Fibroblast of pulmonary artery (primary cell): ENCODE measurements at regions not wholly inside any gene's neighbourhood (a gene's known extent, or its start where the extent isn't known, plus 50 kb on each side); places are given as distances from the start of the nearest gene placed in this dataset.

Experiments used
- DNase-seq: peaks from one replicate; pipeline ENCODE4 v3.0.0-alpha.2; 2010; ENCODE audit warnings: low read depth
- H3K4me3 ChIP-seq: replicated peaks from 2 replicates; pipeline ENCODE4 v1.5.1; 2011; ENCODE audit warnings: low read depth, mild to moderate bottlenecking, control low read depth, low read length, moderate library complexity
- TF ChIP-seq, protein P1 (sequence below): IDR thresholded peaks from 2 replicates; pipeline ENCODE4 v1.5.1; 2011; ENCODE audit warnings: mild to moderate bottlenecking, control low read depth, low read length, inconsistent platforms; ENCODE audit errors: missing control alignments

- DNase-seq: no peak
- TF ChIP-seq, protein P1, sequence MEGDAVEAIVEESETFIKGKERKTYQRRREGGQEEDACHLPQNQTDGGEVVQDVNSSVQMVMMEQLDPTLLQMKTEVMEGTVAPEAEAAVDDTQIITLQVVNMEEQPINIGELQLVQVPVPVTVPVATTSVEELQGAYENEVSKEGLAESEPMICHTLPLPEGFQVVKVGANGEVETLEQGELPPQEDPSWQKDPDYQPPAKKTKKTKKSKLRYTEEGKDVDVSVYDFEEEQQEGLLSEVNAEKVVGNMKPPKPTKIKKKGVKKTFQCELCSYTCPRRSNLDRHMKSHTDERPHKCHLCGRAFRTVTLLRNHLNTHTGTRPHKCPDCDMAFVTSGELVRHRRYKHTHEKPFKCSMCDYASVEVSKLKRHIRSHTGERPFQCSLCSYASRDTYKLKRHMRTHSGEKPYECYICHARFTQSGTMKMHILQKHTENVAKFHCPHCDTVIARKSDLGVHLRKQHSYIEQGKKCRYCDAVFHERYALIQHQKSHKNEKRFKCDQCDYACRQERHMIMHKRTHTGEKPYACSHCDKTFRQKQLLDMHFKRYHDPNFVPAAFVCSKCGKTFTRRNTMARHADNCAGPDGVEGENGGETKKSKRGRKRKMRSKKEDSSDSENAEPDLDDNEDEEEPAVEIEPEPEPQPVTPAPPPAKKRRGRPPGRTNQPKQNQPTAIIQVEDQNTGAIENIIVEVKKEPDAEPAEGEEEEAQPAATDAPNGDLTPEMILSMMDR: no peak
- no peak overlapping the region for H3K4me3 ChIP-seq
These were observed 174.8 kb upstream of the FOXF1 start for GRCh38 chr16:86335266-86336172.

DNA sequence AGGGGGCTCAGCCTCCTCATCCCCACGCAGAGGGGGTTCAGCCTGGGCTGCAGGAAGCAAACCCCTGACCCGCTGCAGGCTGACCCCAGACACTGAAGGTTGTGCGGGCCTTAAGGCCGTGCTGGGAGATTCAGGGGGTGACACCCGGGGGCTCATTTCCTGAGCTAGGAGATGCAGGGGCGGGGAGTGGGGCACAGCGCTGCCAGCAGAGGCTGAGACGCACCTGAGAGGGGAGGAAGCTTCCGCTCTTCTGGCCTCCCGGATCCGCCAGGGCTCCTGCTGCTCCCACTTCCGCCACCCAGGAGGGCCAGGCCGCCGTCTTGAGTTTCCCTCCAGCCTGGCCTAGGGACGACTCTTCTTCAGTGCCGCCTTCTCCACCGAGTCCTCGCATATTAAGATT lies 173.2 kb upstream of the FOXF1 start:
- no peak overlapping the region for H3K4me3 ChIP-seq
- DNase-seq: no peak
- TF ChIP-seq, protein P1: no peak

DNA sequence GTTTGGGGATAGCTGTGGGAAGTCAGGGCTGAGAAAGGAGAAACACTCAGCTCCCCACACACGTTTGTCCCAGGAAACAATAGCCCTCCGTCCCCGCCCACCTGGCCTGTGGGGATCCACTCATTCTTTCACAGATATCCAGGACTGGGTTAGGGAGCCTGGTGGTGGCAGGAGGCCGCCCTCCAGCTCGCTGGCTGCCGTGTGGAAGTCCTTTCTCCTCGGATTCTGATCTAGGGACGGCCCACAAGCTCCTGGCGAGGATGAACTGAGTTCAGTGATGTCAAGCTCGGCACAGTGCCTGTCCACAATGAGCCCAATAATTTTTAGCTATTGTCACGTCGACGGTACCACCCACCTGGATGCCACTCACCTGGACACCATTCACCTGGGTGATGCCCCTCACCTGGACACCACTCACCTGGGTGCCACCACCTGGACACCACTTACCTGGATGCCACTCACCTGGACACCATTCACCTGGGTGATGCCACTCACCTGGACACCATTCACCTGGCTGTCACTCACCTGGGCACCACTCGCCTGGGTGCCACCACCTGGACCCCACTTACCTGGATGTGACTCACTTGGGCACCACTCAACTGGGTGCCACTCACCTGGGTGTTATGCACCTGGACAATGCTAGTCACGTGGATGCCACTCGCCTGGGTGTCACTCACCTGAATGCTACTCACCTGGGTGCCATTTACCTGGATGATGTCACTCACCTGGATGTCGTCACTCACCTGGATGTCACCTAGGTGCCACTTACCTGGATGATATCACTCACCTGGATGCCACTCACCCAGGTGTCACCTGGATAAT lies 172.5 kb upstream of the FOXF1 start:
- TF ChIP-seq, protein P1: no peak
- H3K4me3 ChIP-seq: no peak overlapping the region
- DNase-seq: no peak

- DNase-seq: no peak
- TF ChIP-seq, protein P1: no peak
- no peak overlapping the region for H3K4me3 ChIP-seq
These were observed 171.8 kb upstream of the FOXF1 start for GRCh38 chr16:86338403-86339115.

GRCh38 chr16:86342161-86342834 lies 168.0 kb upstream of the FOXF1 start:
- H3K4me3 ChIP-seq: no peak overlapping the region
- no peak for DNase-seq
- TF ChIP-seq, protein P1: no peak
